ENCODE measurements at regions not wholly inside any gene's neighbourhood (a gene's known extent, or its start where the extent isn't known, plus 50 kb on each side); places are given as distances from the start of the nearest gene placed in this dataset.
"Not testable (repeated sequence)": the region's sequence is repeated elsewhere in the genome, so short reads cannot be mapped to it uniquely, and the experiment has no call there.

DNA sequence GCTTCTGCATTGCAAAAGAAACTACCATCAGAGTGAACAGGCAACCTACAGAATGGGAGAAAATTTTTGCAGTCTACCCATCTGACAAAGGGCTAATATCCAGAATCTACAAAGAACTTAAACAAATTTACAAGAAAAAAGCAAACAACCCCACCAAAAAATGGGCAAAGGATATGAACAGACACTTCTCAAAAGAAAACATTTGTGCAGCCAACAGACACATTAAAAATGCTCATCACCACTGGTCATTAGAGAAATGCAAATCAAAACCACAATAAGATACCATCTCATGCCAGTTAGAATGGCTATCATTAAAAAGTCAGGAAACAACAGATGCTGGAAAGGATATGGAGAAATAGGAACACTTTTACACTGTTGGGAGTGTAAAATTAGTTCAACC is 157.3 kb downstream of the ARL4A start:
- not testable (repeated sequence) for TF ChIP-seq CTCF (IDR thresholded peaks at IDR 0.05); ZFX (IDR thresholded peaks at IDR 0.05; ENCODE audit: borderline replicate concordance)

All from 22Rv1 (cell line).